Kidney glomerular epithelial cell (primary cell): ENCODE measurements at regions not wholly inside any gene's neighbourhood (a gene's known extent, or its start where the extent isn't known, plus 50 kb on each side); places are given as distances from the start of the nearest gene placed in this dataset.
A peak's percentile ranks its signal among the peaks of the same experiment; 100 is the strongest.

Experiments used
- DNase-seq: peaks from one replicate; lab custom pipeline; 2025; lab: John Stamatoyannopoulos, UW

GRCh38 chr3:107970993-107971580 lies 119.7 kb downstream of the CD47 start:
- no peak for DNase-seq

GRCh38 chr3:107969994-107970819 lies 120.6 kb downstream of the CD47 start:
- DNase-seq = peak; percentile 46

GRCh38 chr3:107969525-107969924 lies 121.3 kb downstream of the CD47 start:
- DNase-seq = no peak

- no peak for DNase-seq
Measured at GRCh38 chr3:107966276-107966675, 124.6 kb downstream of the CD47 start.

- no peak for DNase-seq
Measured at GRCh38 chr3:107965136-107965655, 125.6 kb downstream of the CD47 start.

- no peak for DNase-seq
Measured at GRCh38 chr3:107963581-107963980, 127.2 kb downstream of the CD47 start.

- DNase-seq = peak; percentile 50
Measured at GRCh38 chr3:107962946-107963345, 127.9 kb downstream of the CD47 start.

DNA sequence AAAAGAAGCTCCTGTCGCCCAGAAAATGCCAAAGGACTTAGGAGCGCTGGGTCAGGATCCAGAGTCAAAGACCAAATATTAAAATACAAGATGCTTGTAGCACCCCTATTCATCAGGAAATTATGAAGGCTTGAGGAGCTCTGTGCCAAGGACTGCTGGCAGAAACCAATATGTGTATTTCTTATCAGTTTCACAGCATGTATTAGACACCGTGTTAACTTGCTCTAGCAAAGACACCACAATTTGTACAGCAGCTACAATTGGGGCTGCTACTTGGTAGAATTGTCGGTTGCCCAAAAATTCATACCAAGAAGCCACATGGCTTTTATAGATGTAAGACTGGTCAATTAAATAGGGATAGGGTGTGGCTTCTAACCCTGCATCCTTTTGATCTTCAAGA lies 128.8 kb downstream of the CD47 start:
- no peak for DNase-seq

DNA sequence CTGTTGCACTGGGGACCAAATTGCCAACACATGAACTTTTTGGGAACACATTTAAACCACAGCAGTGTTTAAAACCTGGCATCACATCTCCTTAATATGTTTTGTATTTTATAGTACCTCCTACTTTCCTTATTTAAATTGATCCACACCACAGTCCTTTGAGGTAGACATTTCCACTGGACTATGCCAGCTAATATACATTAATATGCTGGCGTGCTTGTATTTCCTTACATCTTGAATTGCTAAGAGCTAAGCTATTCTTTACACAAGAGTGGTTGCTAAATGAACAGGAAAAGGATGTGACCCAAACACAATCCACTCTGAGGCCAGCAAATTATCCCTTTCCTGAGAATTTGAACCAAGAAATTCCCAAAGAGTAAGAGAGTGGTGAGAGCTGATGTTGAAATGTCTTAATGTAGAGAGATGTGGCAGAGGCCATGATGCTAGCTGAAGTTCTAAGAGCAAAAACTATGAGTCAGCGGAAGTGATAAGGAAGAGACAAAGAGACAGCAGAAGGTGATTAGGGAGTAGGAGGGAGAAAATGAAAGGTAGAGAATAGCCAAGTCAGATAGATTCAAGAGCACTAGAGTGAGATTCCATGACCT lies 131.2 kb downstream of the CD47 start:
- peak; percentile 30 for DNase-seq

DNA sequence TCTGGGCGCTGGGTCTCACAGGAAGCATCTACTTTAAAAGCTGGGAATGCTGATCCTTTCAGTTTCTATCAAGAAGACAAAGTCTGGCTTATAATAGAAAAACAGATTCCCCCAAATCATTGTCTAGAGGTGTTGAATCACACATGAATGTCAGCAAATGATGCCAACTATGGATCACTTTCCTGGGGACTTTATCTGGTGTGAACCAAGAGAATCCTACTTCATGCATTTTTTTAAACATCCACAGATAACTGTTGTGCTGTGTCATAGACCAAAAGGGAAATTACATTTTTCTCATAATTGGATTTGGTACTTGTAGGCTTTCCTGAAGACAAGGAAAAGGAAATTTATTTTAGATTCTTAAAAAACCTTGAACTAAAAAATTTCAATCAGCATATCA lies 132.7 kb downstream of the CD47 start:
- DNase-seq = no peak

GRCh38 chr3:107956991-107957900 lies 133.6 kb downstream of the CD47 start:
- no peak for DNase-seq

DNA sequence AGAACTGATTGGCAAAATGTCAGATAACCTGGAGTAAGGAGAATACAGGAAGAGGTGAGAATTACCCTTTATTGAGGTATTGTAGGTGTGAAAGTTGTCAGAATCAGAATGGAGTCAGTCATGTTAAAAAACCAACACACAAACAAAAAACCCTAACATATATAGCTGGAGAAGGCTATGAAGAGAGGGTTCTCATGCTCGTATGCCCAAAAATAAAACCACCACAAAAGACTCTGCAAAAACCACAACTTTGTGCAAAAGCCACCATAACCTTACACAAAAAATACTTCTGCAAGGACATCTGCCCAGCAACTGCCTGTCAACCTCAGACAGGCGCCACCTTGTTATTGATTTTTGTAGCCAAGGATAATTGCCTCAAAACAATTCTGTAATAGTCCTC lies 136.0 kb downstream of the CD47 start:
- DNase-seq = no peak

GRCh38 chr3:107953722-107954121 lies 137.1 kb downstream of the CD47 start:
- no peak for DNase-seq

- no peak for DNase-seq
Measured at GRCh38 chr3:107951126-107951525, 139.7 kb downstream of the CD47 start.

- DNase-seq = no peak
Measured at GRCh38 chr3:107950417-107950816, 140.4 kb downstream of the CD47 start.

DNA sequence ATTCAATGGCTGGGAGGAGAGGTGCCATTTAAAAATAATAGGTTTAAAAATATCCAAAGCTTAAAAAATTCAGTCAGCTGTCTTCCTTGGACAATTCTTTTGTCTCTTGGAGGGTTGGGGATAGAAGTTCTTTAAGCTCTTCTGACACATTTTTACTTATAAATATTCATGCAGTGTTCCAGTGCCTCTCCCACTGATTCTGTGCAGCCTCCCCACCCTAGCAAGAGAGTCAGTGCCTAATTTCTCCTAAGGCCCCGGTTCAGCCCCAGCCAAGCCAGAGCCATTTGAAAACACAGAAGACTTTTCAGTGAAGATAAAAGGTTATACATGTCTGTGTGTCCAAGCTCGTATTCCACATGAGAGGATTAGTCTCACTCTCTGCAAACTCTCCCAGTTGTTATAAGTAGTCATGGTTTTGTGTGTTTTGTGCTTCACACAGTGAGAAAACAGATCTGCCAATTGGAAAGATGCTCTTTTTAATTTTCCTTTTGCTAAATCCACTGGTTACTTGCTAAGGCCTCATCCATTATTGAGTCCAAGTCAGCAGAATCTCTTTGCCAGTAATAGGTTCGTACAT lies 141.3 kb downstream of the CD47 start:
- no peak for DNase-seq

GRCh38 chr3:107947203-107947602 lies 143.6 kb downstream of the CD47 start:
- no peak for DNase-seq

- no peak for DNase-seq
Measured at GRCh38 chr3:107946700-107947099, 144.1 kb downstream of the CD47 start.

GRCh38 chr3:107945417-107946094 lies 145.3 kb downstream of the CD47 start:
- no peak for DNase-seq

DNA sequence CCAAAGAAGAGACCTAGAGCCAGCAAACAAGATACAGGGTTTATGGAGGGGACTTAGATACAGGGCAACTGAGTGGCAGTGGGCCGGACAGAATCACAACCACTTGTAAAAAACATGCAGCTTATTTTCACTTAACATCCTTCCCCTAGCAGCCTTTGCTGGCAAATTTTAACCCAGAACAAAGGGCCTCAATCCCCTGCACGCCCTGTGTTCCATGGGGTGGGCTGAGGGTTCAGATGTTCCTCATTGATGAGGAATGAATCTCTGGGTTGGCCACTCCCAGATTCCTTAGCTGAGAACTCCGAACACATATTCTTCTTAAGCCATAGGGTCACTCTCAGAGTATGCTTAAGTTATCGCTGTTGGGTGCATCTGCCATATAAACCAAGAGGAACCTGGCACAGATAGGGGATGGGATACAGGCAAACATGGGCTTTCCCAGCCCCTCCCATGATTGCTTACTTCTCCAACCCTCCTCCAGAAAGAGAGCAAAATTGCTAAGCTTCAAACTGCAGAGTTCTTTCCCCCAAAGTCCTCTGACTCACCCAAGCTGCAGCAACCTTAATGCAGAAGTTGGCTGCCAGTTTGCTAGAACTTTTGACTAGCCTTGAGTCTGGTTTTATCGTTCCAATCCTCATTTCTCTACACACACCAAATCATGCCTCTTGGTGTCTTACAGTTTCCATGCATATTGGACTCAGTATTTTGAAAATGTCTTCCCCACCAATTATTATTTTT lies 146.9 kb downstream of the CD47 start:
- DNase-seq = no peak
